HepG2 (cell line): ENCODE measurements at regions not wholly inside any gene's neighbourhood (a gene's known extent, or its start where the extent isn't known, plus 50 kb on each side); places are given as distances from the start of the nearest gene placed in this dataset.

ENCODE experiments used
- ATAC-seq: fragments of 200-7000 bp; cut with Tn5 transposase; 3 replicates; pipeline ENCODE4 v1.9.1; 2020; ENCODE audit warnings: mild to moderate bottlenecking, moderate library complexity
- BruUV-seq: library from RNA; stranded (reverse); fragments of 400-500 nt; replicated peaks from 2 replicates; lab custom pipeline; 2021; lab: Mats Ljungman, UMichigan
- CTCF ChIA-PET: fragments of 300-600 bp; formaldehyde crosslinking; extraction: SDS; loops from one replicate; lab custom pipeline; 2021; ENCODE audit warnings: low total read pairs, inconsistent platforms, low intra/inter-chr PET ratio; lab: Yijun Ruan, JAX
- POLR2A ChIA-PET: fragments of 350-600 bp; sonication (Branson Sonifier 250); formaldehyde crosslinking; loops from one replicate; lab custom pipeline; 2020; ENCODE audit warnings: antibody characterized with exemption, inconsistent platforms; lab: Yijun Ruan, JAX
- DNase-seq: peaks from one replicate; pipeline ENCODE4 v3.0.0-alpha.2; 2015; ENCODE audit warnings: low spot score
- FAIRE-seq: peaks from 3 replicates; lab custom pipeline; 2011; peaks lifted over from hg19 to GRCh38; lab: Jason Lieb, UNC
- H2AFZ ChIP-seq: one replicate; pipeline ENCODE4 v1.6.1; 2011; ENCODE audit warnings: low read length, inconsistent platforms
- H3K27ac ChIP-seq: fragments of 300-600 bp; 3 replicates; pipeline ENCODE4 v1.8.0; 2011; ENCODE audit warnings: mixed run types, mild to moderate bottlenecking, mixed read lengths, low read length, inconsistent platforms; ENCODE audit not compliant: insufficient read depth; ENCODE audit errors: extremely low read length
- H3K27me3 ChIP-seq, 2 experiments: fragments of 200-600 bp in 1 of 2; 2 replicates in 1 of 2; 3 replicates in 1 of 2; pipeline versions ENCODE4 v1.6.0 to v1.8.0; 2011; ENCODE audit warnings: low read length in 2 of 2, mild to moderate bottlenecking in 2 of 2, moderate library complexity in 2 of 2, inconsistent platforms in 1 of 2; ENCODE audit not compliant: insufficient read depth in 2 of 2, control insufficient read depth in 1 of 2
- H3K36me3 ChIP-seq, 2 experiments: fragments of 200-600 bp in 1 of 2; replicated peaks in 1 of 2; 2 replicates in 1 of 2; 3 replicates in 1 of 2; pipeline versions ENCODE4 v1.5.1 to v1.8.0; 2011; ENCODE audit warnings: low read length in 2 of 2, inconsistent platforms in 1 of 2; ENCODE audit not compliant: insufficient read depth in 2 of 2, control insufficient read depth in 1 of 2
- H3K4me1 ChIP-seq: 2 replicates; pipeline ENCODE4 v1.5.1; 2012; ENCODE audit warnings: low read length, inconsistent platforms; ENCODE audit not compliant: insufficient read depth
- H3K4me2 ChIP-seq: 2 replicates; pipeline ENCODE4 v1.6.0; 2011; ENCODE audit warnings: low read depth, low read length, inconsistent platforms
- H3K4me3 ChIP-seq, 3 experiments: fragments of 200-600 bp in 1 of 3; sonication (generic), shearing (Covaris generic) in 1 of 3; replicated peaks in 1 of 3; 2 replicates each; pipeline ENCODE4 v1.5.1; 2011 to 2016; ENCODE audit warnings: low read length in 3 of 3, inconsistent platforms in 2 of 3, low read depth in 2 of 3, mild to moderate bottlenecking in 2 of 3, control low read depth in 1 of 3, mixed read lengths in 1 of 3; ENCODE audit not compliant: insufficient read depth in 1 of 3
- H3K79me2 ChIP-seq: one replicate; pipeline ENCODE4 v1.6.1; 2011; ENCODE audit warnings: low read length, inconsistent platforms; ENCODE audit not compliant: insufficient read depth
- H3K9ac ChIP-seq: 2 replicates; pipeline ENCODE4 v1.6.0; 2011; ENCODE audit warnings: mild to moderate bottlenecking, low read depth, low read length, inconsistent platforms; ENCODE audit not compliant: insufficient read depth
- H3K9me3 ChIP-seq: 2 replicates; pipeline ENCODE4 v1.5.1; 2012; ENCODE audit warnings: mild to moderate bottlenecking, low read length
- H4K20me1 ChIP-seq: 2 replicates; pipeline ENCODE4 v1.6.0; 2011; ENCODE audit warnings: inconsistent platforms, mild to moderate bottlenecking, low read length, moderate library complexity; ENCODE audit not compliant: insufficient read depth
- ATRX ChIP-seq: sonication (generic); formaldehyde crosslinking; IDR thresholded peaks from 2 replicates; pipeline ENCODE4 v1.4.0; 2020; ENCODE audit warnings: missing genetic modification reagents, borderline replicate concordance
- CHCHD3 ChIP-seq: sonication (generic); formaldehyde crosslinking; IDR thresholded peaks from 2 replicates; pipeline ENCODE4 v1.8.0; 2022; ENCODE audit warnings: mild to moderate bottlenecking, missing genetic modification reagents, moderate library complexity
- MAFF ChIP-seq: IDR thresholded peaks from 2 replicates; pipeline ENCODE4 v1.6.1; 2011; ENCODE audit warnings: low read depth, low read length, improper control_type of control experiment
- MAFK ChIP-seq, 2 experiments: IDR thresholded peaks in 1 of 2; conservative IDR thresholded peaks in 1 of 2; 2 replicates each; pipeline ENCODE4 v1.6.1; 2011; ENCODE audit warnings: improper control_type of control experiment in 2 of 2, low read length in 2 of 2
- NPAS2 ChIP-seq: sonication (generic); formaldehyde crosslinking; IDR thresholded peaks from 2 replicates; pipeline ENCODE4 v1.8.0; 2022; ENCODE audit warnings: mild to moderate bottlenecking, missing genetic modification reagents, borderline replicate concordance
- RELA ChIP-seq: sonication (generic); formaldehyde crosslinking; IDR thresholded peaks from 2 replicates; pipeline ENCODE4 v1.4.0; 2020; ENCODE audit warnings: missing genetic modification reagents
- ZKSCAN1 ChIP-seq: fragments of 150-350 bp; IDR thresholded peaks from 2 replicates; pipeline ENCODE4 v1.6.1; 2014; ENCODE audit warnings: low read length
- ZNF143 ChIP-seq: sonication (generic); formaldehyde crosslinking; IDR thresholded peaks from 2 replicates; pipeline ENCODE4 v1.4.0; 2020; ENCODE audit warnings: missing genetic modification reagents
- ZNF577 ChIP-seq: sonication (generic); formaldehyde crosslinking; IDR thresholded peaks from 2 replicates; pipeline ENCODE4 v1.4.0; 2020; ENCODE audit warnings: mild to moderate bottlenecking, low read depth, missing genetic modification reagents, borderline replicate concordance
- ZNF619 ChIP-seq: sonication (generic); formaldehyde crosslinking; IDR thresholded peaks from 2 replicates; pipeline ENCODE4 v1.4.0; 2020; ENCODE audit warnings: mild to moderate bottlenecking, missing genetic modification reagents
- WGBS: methylation state at CpG from one replicate; pipeline ENCODE4 v1.1.6; 2017; ENCODE audit warnings: low lambda C conversion rate; 5-methylcytosine and 5-hydroxymethylcytosine counted together
- in situ Hi-C: cut with HindIII; loops from 2 replicates; pipeline ENCODE4 v1.10.0; 2017; ENCODE audit warnings: low pct_unique_long_range_greater_than_20kb; ENCODE audit not compliant: extremely low pct_ligation_motif_present
- intact Hi-C: fragments of 100-400 bp; cut with micrococcal nuclease; formaldehyde crosslinking; loops from one replicate; pipeline ENCODE4 v1.10.0; 2022; ENCODE audit not compliant: unreplicated experiment
- TF ChIP-seq, protein P1 (sequence below): sonication (generic); formaldehyde crosslinking; IDR thresholded peaks from 2 replicates; pipeline ENCODE4 v1.4.0; 2020; ENCODE audit warnings: missing genetic modification reagents, mild to moderate bottlenecking, borderline replicate concordance

- FAIRE-seq (no peak), ATAC-seq (no peak), DNase-seq (no peak)
- BruUV-seq, result no TSS peak
- Histone ChIP-seq H3K36me3 (no peaks in the 10 kb centered on the region), H3K9ac (no peak overlapping the region), H4K20me1 (no peaks in the 10 kb centered on the region), H3K9me3 (no peaks in the 10 kb centered on the region), H3K79me2 (no peaks in the 10 kb centered on the region), H3K4me2 (no peak overlapping the region), H3K27me3 (no peaks in the 10 kb centered on the region), H3K4me1 (no peaks in the 10 kb centered on the region), H3K27ac (no peak overlapping the region), H3K4me3 (no peak overlapping the region), H2AFZ (no peak overlapping the region)
- intact Hi-C loops (no loop called here), in situ Hi-C loops (no loop called here)
- TF ChIP-seq ZNF619 (CRISPR knock-in tag), result no peak
- ChIA-PET CTCF (no interaction called here), POLR2A (no interaction called here)
- 13% methylated on average over 2 of the region's 2 CpGs for WGBS
These were observed 839.1 kb downstream of the GLUD2 start for GRCh38 chrX:121886557-121886956.

DNA sequence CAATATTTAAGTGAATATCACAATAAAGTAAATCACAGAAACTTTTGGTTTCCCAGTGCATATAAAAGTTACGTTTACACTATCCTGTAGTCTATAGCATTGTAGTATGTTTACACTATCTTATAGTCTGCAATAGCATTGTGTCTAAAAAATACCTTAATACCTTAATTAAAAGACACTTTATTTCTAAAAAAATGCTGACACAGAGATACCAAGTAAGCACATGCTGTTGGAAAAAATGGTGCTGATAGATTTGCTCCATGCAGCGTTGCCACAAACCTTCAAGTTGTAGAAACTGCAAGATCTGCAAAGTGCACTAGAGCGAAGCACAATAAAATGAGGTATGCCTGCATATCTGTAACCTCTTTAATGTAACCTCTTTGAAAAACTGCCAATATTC lies 847.3 kb downstream of the GLUD2 start:
- CTCF ChIA-PET, result no interaction called here
- H3K9me3 ChIP-seq, result no peaks in the 10 kb centered on the region
- H3K27me3 ChIP-seq, result no peaks in the 10 kb centered on the region
- BruUV-seq, result no TSS peak
- H3K4me3 ChIP-seq, result no peak overlapping the region
- TF ChIP-seq MAFK (conservative IDR thresholded peaks at IDR 0.05 in 1 of 2, IDR thresholded peaks at IDR 0.05 in 1 of 2; ENCODE audit: low read length in 2 of 2) (peak in 1 of 2 experiments; percentile 57; a peak in 3 of 4 replicates), RELA (CRISPR knock-in tag) (no peak), ZNF143 (CRISPR knock-in tag) (no peak), ZNF577 (CRISPR knock-in tag) (no peak), NPAS2 (CRISPR knock-in tag) (no peak), CHCHD3 (CRISPR knock-in tag) (no peak), ZKSCAN1 (no peak), MAFF (peak; percentile 44; the same call in 1 of the 2 replicates), ATRX (CRISPR knock-in tag) (no peak)
- TF ChIP-seq, protein P1, sequence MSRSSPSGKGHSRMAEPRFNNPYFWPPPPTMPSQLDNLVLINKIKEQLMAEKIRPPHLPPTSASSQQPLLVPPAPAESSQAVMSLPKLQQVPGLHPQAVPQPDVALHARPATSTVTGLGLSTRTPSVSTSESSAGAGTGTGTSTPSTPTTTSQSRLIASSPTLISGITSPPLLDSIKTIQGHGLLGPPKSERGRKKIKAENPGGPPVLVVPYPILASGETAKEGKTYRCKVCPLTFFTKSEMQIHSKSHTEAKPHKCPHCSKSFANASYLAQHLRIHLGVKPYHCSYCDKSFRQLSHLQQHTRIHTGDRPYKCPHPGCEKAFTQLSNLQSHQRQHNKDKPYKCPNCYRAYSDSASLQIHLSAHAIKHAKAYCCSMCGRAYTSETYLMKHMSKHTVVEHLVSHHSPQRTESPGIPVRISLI, result no peak
- TF ChIP-seq, all 625 proteins: peak for 2
- in situ Hi-C loops, result no loop called here
- Histone ChIP-seq H4K20me1 (no peaks in the 10 kb centered on the region), H2AFZ (no peak overlapping the region), H3K79me2 (no peaks in the 10 kb centered on the region), H3K4me1 (no peaks in the 10 kb centered on the region), H3K27ac (no peak overlapping the region), H3K36me3 (no peaks in the 10 kb centered on the region), H3K9ac (no peak overlapping the region), H3K4me2 (no peak overlapping the region)
- POLR2A ChIA-PET, result no interaction called here
- ATAC-seq (no peak), FAIRE-seq (no peak), DNase-seq (no peak)
- intact Hi-C loops, result no loop called here
- 20% methylated on average over 3 of the region's 3 CpGs for WGBS
